ENCODE measurements at regions not wholly inside any gene's neighbourhood (a gene's known extent, or its start where the extent isn't known, plus 50 kb on each side); places are given as distances from the start of the nearest gene placed in this dataset.
"Not testable (repeated sequence)": the region's sequence is repeated elsewhere in the genome, so short reads cannot be mapped to it uniquely, and the experiment has no call there.

DNA sequence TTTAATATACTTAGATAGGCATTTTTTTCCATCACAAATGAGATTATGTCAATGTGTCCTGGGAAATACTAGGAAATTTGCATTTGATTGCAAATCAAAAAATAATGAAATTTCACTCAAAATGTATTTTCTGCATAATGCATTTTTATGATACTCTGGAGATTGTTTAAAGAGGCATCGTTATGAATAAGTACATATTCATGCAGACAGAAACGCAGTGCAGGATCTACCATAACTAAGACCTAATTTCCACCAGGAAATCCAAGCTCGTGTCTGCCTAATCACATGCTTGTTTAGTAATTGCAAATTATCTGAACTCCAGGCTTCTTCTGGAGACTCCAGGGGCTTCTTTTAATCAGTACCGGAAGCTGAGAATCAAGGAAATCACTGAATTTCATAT is 163.5 kb upstream of the MXRA5 start:
- no peak for DNase-seq

- no peak for DNase-seq
Observed at GRCh38 chrX:3504916-3505315, 158.5 kb upstream of the MXRA5 start.

DNA sequence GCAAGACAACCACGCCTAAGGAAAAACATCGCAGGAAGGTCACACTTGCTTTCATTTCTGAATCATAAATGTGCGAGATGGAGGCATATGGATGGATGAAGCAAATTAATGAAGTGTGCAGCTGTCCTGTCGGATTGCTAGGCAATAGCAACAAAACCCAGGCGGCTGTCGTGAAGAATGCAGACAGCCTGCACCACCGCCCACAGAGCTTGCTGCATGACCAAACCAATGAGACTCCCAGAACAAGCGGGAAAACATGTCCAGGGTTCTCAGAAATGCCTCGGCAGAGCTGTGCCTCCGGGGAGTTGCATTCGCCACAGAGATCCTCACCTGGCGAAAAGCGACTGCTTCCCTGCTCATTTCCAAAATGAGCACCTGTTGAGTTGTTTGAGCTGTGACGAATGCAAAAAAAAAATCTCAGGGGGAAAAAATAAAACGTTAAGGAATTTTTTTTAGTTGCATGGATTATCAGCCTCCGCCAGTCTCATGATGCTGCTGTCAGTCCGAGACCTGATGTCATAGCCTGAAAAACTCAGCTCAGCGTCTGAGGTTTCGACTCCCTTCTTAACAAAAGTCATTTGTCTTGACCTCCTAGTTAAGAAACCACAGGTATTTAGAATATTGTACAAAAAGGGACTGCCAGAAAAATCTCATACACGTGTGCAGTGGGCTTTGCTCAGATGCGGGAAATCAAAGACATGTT is 155.5 kb upstream of the MXRA5 start:
- DNase-seq, result peak; percentile 92

DNA sequence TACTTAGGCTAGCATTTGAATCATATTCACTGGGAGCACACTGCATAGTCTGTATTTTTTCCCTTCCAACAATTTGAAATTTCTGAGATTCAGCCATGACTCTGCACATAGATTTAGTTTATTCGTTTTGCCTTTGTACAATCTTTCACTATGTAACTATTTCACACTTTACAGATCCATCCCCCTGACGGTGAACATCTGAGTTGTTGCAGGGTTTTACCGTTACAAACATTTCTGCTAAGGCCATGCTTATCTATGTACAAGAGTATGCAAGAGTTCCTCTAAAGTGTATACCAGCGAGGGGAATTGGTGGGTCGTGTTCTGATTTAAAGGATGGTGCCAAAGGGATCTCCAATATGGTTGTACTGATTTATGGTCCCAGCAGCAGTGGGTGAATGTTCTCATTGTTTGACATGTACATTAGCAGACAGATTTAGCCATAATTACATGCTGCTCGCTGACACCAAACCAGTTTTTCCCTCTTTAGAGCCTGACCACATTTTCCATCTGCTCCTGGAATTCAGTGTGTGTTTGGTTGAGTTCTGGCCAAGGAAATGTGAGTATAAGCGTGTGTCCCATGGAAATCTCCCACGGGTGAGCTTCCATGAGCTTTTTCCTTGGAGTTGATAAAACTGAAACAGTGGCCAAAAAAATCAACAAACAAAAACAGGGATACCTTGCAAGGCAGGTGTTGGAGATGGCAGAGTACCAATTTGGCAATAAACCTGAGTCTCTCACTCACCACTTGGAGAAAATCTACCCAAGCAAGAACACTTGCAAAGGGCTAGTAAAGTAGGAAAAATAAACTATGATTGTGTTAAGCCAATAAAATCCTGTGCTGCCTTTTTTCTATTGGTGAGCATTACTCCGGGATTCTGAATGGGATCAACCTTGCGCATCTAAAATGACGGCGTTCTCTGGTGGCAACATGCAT is 149.7 kb upstream of the MXRA5 start:
- DNase-seq, result peak; percentile 62

GRCh38 chrX:3493605-3494004 is 147.2 kb upstream of the MXRA5 start:
- DNase-seq, result no peak

DNA sequence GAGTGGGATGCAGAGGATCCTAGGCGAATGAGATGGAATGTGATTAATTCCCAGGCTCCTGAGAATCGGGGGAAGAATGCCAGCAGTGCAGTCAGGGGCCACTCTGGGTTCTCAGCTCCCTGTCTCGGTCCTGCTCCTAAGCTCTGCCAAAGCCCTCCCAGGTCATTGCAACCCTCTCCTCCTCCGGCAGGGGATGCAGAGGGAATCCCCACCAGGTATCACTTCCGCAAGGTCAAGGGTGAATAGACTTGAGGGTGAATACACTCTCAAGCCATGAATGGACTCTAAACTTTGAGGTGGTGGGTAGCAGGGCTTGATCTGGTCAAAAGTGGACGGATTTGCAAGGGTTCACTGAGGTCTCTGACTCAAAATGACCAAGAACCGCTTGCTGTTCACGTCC is 139.3 kb upstream of the MXRA5 start:
- DNase-seq, result no peak

- DNase-seq, result no peak
Observed at GRCh38 chrX:3479026-3479425, 132.6 kb upstream of the MXRA5 start.

- DNase-seq, result no peak
Observed at GRCh38 chrX:3476973-3477372, 130.5 kb upstream of the MXRA5 start.

GRCh38 chrX:3470211-3470679 is 123.8 kb upstream of the MXRA5 start:
- DNase-seq, result not testable (repeated sequence)

GRCh38 chrX:3468031-3468430 is 121.6 kb upstream of the MXRA5 start:
- DNase-seq, result no peak

DNA sequence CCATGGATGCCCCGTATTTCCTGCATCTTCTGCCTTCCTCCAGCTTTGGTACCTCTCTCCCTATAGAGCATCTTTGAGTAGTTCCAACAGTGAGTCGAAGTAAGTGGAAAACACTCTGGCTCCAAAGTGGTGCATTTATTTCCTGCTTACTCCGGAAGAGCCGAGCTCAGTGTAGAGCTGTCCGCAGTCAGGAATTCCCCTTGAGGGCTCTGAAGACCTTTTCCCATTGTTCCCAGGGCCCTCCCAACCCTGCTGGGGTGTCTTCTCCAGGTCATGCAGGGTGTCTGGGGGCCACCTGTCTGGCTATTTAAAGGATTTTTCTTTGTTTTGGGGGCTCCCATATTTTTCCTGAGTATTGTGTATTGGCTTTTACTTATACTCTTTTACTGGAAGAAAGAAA is 118.6 kb upstream of the MXRA5 start:
- no peak for DNase-seq

- DNase-seq, result no peak
Observed at GRCh38 chrX:3462166-3462508, 115.7 kb upstream of the MXRA5 start.

DNA sequence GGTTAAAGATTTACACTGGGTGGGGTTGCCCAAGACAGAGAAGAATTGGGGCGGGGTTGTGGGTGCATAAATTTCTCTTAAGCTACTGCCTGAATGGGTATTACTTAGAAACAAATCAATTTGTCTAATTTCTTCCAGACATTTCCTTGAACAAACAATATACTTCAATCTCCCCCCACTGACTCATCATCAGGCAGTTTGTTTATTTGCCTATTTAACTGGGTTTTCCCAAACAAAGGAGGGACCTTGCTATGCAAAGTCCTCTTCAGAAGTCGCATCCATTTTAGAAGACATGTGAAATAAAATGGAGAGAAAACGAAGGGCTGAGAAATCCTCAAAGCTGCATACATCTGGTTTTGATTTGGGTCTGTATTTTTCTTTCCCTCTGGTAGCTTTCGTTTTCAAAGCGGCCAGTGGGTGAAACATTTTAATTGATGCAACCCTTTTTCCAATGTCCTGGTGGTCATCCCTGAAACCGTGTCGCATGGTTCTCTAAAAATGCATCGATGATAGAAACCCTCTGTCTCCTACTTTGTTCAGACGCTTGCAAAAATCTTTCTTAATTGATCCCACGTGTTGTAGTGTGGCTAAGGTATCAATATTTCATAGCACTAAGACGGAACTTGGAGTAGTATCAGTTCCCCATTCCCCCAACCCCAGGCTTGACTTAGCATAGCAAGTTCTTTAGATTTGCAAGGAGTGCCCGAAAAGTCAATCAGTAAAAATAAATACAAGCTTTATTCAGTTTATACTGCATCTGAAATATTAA is 115.1 kb upstream of the MXRA5 start:
- DNase-seq, result peak; percentile 22

GRCh38 chrX:3455796-3456195 is 109.3 kb upstream of the MXRA5 start:
- no peak for DNase-seq

GRCh38 chrX:3451571-3451970 is 105.1 kb upstream of the MXRA5 start:
- peak; percentile 80 for DNase-seq

DNA sequence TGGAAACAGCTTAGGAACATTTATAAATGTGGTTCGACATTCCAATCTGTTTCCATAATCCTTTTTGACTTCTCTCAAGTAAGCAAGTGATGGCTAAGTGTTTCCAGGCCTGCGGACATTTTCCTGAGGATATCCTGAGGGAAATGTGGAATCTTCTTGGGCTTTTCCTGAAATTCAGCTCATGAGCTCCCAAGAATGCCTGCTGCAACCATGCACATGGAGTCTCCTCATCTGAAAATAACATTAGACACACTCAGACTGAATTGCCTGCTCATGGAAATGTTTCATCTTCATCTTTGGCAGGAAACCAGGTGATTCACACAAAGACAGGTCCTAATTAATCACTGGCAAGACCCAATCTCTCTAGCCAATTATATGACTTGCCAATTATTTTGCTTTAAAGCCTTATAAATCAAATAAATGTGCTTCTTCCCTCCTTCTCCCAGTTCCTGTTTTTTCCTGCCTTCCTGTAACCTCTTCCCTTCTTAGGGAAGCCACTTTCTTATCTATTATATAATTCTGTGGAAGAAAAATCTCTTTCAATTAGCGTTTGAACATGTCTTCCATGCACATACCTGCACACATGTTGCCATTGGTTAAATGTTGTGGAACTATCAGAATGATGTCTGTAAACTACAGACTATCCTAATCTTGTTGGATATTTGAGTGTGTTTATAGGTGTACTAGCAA is 104.6 kb upstream of the MXRA5 start:
- peak; percentile 56 for DNase-seq

GRCh38 chrX:3449287-3449686 is 102.8 kb upstream of the MXRA5 start:
- DNase-seq, result no peak

GRCh38 chrX:3448563-3448962 is 102.1 kb upstream of the MXRA5 start:
- DNase-seq, result no peak

DNA sequence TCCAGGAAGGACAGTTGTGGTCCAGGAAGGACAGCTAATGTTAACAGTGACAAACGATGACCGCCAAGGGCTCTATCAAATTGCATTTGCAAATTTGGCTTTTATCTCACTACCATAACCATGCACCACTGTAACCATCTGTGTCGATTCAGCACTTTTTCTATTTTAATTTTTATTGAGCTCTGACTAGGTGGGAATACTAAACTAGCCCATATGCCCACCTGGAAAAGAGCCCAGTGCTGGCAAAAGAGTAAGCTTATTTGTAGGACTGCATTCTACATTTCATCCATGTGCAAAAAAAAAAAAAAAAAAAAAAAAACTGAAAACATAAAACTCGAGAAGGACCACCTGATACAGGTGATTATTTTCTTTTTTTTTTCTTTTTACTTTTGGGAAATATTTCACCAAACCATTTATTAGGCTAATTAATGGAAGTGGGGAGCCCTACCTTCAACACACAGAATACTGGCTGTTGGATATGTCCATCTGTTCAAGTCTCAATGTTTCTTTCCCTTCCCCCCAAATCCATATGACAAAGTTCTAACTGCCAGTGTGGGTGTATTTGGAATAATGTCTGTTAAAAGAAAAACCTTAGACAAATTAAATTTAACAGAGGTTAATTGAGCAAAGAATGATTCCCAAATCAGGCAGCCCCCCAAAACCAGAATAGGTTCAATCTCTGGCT is 99.5 kb upstream of the MXRA5 start:
- no peak for DNase-seq

GRCh38 chrX:3443184-3443583 is 96.7 kb upstream of the MXRA5 start:
- peak; percentile 66 for DNase-seq

- DNase-seq, result peak; percentile 16
Observed at GRCh38 chrX:3442691-3443090, 96.2 kb upstream of the MXRA5 start.

GRCh38 chrX:3440981-3441380 is 94.5 kb upstream of the MXRA5 start:
- peak; percentile 18 for DNase-seq
